ENCODE measurements at regions not wholly inside any gene's neighbourhood (a gene's known extent, or its start where the extent isn't known, plus 50 kb on each side); places are given as distances from the start of the nearest gene placed in this dataset.

GRCh38 chr5:10173716-10174115 lies 76.0 kb downstream of the ATPSCKMT start:
- DNase-seq: peak; percentile 93 to 96

- DNase-seq: no peak
These were observed 77.4 kb downstream of the ATPSCKMT start for GRCh38 chr5:10172247-10172646.

DNA sequence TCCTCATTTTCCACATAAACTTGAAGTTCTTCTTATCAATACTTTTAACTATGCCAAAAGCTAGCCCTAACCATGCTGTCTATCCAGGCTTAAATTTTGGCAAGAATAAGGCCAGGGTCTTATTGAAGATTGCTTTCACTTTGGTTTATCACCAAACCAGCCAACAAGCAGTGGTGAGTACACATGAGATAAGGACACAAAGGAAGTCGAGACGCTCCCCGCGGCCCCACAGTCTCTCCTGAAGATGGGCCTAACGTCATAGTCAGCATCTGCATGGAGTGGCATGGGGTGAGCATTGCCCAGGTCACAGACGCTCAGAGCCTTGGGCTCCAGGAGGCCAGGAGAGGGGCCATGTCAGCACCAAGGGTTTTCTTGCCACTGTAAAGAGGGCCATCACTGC lies 80.3 kb downstream of the ATPSCKMT start:
- no peak for DNase-seq

DNA sequence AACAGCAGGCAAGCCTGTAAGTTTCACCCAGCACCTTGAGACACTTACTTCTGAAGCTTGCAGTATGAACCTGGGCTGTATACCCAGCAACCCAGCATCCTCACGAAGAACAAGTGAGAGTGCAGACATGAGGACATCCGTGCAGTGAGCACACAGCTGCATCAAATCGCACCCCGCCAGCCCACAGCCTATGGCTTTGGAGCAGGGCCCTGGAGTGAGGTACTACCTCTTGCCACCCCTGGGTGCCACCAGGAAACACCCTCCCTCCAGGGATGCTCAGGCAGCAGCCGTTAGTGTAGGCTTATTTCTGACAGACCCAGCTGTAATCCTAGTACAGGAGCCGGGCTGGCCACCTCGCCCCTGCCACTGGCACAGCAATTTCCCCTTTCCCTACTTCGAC lies 81.4 kb downstream of the ATPSCKMT start:
- no peak for DNase-seq

DNA sequence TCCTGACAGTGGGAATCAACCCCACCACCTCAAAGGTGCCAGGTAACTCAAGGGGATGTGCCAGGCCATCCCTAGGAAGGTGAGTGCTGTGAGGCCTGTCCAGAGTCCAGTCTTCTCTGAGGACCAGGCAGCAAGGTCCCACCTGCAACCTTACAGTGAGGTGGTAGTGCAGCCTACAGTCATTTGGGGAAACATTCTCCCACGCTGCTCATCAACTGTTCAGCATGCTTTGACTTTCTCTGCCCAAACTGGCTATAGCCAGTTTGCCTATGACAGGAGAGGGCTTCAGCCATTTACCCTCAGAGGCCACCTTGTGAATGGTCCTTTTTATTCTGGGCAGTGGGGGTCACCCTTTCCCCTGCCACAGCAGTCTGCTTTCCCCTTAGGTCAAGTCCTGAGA lies 81.9 kb downstream of the ATPSCKMT start:
- DNase-seq: no peak

- no peak for DNase-seq
These were observed 83.3 kb downstream of the ATPSCKMT start for GRCh38 chr5:10166392-10166791.

DNA sequence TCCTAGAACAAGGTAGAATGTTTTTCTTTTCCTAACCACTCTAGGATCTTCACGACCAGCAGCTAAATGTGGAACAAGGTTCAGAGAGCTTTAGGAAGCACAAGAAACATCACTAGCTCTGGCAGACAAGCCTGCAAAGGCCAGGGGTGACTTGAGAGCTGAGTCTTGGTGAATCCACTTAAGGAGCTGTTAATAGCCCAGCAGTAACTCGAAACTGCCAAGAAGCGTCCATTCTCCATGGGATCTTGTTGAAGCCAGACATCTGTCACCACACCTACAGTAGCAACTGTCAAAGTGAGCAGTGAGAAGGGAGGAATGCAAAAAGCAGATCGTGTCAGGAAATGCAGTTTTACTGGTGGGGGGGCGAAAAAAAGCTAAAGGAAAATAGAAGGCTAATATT lies 87.2 kb downstream of the ATPSCKMT start:
- no peak for DNase-seq

GRCh38 chr5:10161778-10162177 lies 87.9 kb downstream of the ATPSCKMT start:
- no peak for DNase-seq

DNA sequence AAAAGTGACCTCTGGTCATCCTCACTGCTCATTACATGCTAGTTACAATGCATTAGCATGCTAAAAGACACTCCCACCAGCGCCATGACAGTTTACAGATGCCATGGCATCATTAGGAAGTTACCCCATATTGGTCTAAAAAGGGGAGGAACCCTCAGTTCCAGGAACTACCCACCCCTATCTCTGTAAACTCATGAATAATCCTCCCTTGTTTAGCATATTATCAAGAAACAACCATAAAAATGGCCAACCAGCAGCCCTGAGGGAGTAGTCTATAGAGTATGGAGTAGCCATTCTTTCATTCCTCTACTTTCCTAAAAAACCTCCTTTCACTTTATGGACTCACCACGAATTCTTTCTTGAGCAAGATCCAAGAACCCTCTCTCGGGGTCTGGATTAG lies 89.4 kb downstream of the ATPSCKMT start:
- no peak for DNase-seq

DNA sequence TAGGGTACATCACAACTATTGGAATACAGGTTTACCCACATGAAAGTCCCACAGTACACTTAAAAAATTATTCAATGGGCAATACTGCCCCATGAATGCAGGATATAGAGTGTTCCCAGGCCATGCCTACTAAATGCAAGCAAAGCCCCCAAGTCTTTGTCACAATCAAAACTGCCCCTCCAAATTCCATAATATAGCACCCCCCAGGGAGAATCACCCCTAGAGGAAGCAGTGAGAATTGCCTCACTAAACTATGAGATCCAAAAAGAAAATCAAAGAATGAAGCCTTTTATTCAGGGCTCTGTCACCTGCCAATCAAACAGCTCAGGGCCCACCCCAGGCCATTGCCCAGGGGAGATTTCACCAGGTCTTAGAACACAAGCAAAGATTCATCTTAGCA lies 90.8 kb downstream of the ATPSCKMT start:
- DNase-seq: no peak

- DNase-seq: no peak
These were observed 92.5 kb downstream of the ATPSCKMT start for GRCh38 chr5:10157085-10157669.

- DNase-seq: no peak
These were observed 93.6 kb downstream of the ATPSCKMT start for GRCh38 chr5:10155897-10156667.

GRCh38 chr5:10153808-10154537 lies 95.7 kb downstream of the ATPSCKMT start:
- no peak for DNase-seq

DNA sequence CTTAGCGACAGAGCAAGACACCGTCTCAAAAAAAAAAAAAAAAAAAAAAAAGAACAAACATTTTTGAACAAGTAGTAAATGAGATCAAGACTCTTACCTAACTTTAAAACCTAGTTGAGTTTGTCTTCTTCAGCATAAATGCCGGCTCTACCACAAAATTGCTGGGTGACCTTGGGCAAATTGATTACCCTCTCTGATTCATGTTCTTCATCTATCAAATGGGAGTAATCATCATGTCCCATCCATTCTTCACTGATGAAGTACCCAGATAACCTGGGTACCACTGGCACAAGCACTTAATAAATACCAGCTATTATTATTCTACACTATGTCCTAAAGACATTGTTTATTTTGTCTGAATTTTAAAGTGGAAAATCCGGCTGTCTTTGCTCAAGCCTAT lies 96.3 kb downstream of the ATPSCKMT start:
- DNase-seq: no peak

DNA sequence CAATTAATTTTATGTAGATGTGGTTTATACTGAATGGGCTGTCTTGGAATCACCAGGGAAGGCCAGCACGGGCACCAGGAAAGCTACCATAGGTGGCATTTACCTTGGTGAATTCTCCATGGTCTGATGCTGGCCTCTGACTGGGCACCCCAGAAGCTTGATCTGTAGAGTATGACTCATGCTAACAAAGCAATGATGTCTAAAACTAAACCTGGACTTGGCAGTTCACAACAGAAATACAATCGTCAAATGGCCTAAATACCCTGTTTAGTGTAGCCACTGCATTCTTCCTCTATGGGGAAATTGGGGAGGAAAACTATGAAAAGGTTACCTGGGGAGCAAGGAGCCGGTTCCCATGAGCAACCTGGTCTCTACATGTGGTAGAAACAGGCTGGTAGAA lies 98.0 kb downstream of the ATPSCKMT start:
- no peak for DNase-seq

GRCh38 chr5:10149911-10150310 lies 99.8 kb downstream of the ATPSCKMT start:
- no peak for DNase-seq

DNA sequence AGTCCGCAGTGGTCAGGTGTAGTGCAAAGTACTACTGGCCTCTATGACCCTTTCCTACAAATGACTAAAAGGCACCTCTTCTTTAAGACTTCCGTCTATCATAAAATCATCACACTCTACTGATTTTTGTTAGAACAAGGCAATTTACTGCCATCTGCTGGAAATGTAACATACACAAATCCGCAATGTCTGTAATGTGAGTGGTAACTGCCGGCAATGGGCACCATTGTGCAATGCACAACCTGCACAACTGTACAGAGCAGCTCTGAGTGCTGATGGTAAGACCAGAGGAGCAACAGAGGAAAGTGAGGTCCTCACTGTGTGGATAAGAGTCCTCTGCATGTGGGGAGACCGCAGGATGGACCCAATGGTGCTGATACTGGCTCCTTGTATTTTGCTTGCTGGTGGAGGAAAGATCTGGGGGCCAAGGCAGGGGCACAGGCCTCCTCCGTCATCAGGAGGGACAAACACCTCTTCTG lies 103.7 kb downstream of the ATPSCKMT start:
- peak; percentile 64 to 74 for DNase-seq

- no peak for DNase-seq
These were observed 105.6 kb downstream of the ATPSCKMT start for GRCh38 chr5:10144040-10144439.

GRCh38 chr5:10140195-10140973 lies 109.3 kb downstream of the ATPSCKMT start:
- DNase-seq: no peak

GRCh38 chr5:10138395-10139057 lies 111.2 kb downstream of the ATPSCKMT start:
- DNase-seq: no peak

DNA sequence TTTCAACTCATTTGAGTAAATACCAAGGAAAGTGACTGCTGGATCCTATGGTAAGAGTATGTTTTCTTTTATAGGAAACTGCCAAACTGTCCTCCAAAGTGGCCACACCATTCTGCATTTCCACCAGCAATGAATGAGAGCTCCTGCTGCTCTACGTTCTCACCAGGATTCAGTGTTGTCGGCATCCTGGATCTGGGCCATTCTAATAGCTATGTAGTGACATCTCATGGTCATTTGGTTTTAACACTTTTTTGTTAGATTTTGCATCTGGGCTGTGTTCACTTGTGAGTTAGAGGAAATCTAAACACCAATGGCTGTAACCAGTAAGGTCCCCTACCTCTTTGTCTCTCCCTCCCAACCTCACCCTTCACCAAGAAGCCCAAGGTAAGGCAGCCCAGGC lies 115.9 kb downstream of the ATPSCKMT start:
- no peak for DNase-seq

DNA sequence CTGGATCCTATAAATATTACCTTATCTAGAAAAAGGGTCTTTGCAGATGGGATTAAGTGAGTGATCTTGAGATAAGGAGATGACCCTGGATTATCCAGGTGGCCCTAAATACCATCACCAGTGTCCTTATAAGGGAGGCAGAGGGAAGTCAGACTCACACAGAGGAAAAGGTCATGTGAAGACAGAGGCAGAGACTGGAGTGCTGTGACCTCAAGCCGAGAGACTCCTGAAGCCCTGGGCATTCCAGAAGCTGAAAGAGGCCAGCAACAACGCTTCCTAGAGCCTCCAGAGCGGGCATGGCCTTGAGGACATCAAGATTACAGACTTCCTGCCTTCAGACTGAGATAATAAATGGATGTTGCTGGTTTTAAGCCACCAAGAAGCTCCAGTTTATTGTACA lies 118.8 kb downstream of the ATPSCKMT start:
- no peak for DNase-seq

- no peak for DNase-seq
These were observed 122.8 kb downstream of the ATPSCKMT start for GRCh38 chr5:10126900-10127299.

All from Kasumi-1 (cell line).